Vagina (tissue), 2 donors: ENCODE measurements at regions not wholly inside any gene's neighbourhood (a gene's known extent, or its start where the extent isn't known, plus 50 kb on each side); places are given as distances from the start of the nearest gene placed in this dataset.

Experiments
- DNase-seq, 2 donors: peaks; one replicate each; pipeline ENCODE4 v3.0.0-alpha.2; 2017; ENCODE audit errors: extremely low spot score in 2 of 2
- H3K27ac ChIP-seq: fragments of 200-600 bp; sonication (generic); one replicate; pipeline ENCODE4 v1.5.1; 2019
- H3K27me3 ChIP-seq: fragments of 200-600 bp; sonication (generic); one replicate; pipeline ENCODE4 v1.5.1; 2019
- H3K36me3 ChIP-seq, 2 donors: fragments of 200-600 bp; sonication (generic); one replicate each; pipeline ENCODE4 v1.5.1; 2017 to 2019
- H3K4me1 ChIP-seq: fragments of 200-600 bp; sonication (generic); one replicate; pipeline ENCODE4 v1.5.1; 2019
- H3K4me3 ChIP-seq, 2 donors: fragments of 200-600 bp; sonication (generic); 1 replicate in 1 of 2; 2 replicates in 1 of 2; pipeline ENCODE4 v1.5.1; 2016 to 2019
- H3K9me3 ChIP-seq: fragments of 200-600 bp; sonication (generic); one replicate; pipeline ENCODE4 v1.5.1; 2019
- CTCF ChIP-seq, 3 experiments: fragments of 450-650 bp in 2 of 3; fragments of 200-600 bp in 1 of 3; sonication (generic) in 1 of 3; IDR thresholded peaks; one replicate each; pipeline ENCODE4 v1.5.1; 2017 to 2019; ENCODE audit warnings: antibody characterized with exemption in 3 of 3, mild to moderate bottlenecking in 2 of 3, moderate library complexity in 2 of 3
- POLR2A ChIP-seq, 2 donors: fragments of 450-650 bp; IDR thresholded peaks; one replicate each; pipeline ENCODE4 v1.6.1; 2017; ENCODE audit warnings: antibody characterized with exemption in 2 of 2, mild to moderate bottlenecking in 2 of 2, moderate library complexity in 2 of 2
- POLR2AphosphoS5 ChIP-seq, 2 donors: sonication (generic); formaldehyde crosslinking; IDR thresholded peaks; one replicate each; pipeline ENCODE4 v1.9.0; 2017; ENCODE audit warnings: antibody characterized with exemption in 2 of 2, mild to moderate bottlenecking in 2 of 2, low read depth in 1 of 2; ENCODE audit not compliant: insufficient read depth in 1 of 2
- intact Hi-C: fragments of 100-400 bp; cut with DNase I; formaldehyde crosslinking; loops from one replicate; pipeline ENCODE4 v1.15.1; 2023

- TF ChIP-seq POLR2AphosphoS5 (IDR thresholded peaks at IDR 0.05; ENCODE audit: insufficient read depth in 1 of 2, low read depth in 1 of 2) = no peak
- TF ChIP-seq CTCF (IDR thresholded peaks at IDR 0.05) = no peak
- TF ChIP-seq POLR2A (IDR thresholded peaks at IDR 0.05) = no peak
- Histone ChIP-seq H3K27ac (no peak overlapping the region), H3K27me3 (no peaks in the 10 kb centered on the region), H3K4me3 (no peak overlapping the region), H3K36me3 (no peaks in the 10 kb centered on the region), H3K9me3 (no peaks in the 10 kb centered on the region), H3K4me1 (no peaks in the 10 kb centered on the region)
- intact Hi-C loops = no loop called here
- no peak for DNase-seq
These were observed 117.4 kb upstream of the ACKR3 start for GRCh38 chr2:236452238-236452637.

DNA sequence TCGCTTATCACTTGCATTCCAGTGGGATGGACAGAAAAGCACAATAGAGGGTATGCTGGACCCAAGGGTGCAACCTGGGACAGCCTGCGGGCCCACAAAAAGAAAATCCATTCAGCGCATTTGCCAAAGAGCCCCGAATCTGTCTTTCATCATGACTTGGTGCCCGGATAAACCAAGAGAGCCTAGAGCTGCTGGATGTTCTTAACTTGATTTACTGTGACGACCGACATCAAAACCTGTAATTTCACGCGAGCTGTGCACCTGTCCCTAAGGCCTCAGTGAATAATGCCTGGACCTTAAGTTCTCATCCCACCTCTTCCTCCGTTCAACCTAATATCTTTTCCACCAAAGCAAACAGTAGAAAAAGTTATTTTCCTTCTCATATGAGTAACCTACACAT is 115.5 kb upstream of the ACKR3 start:
- Histone ChIP-seq H3K9me3 (no peaks in the 10 kb centered on the region), H3K36me3 (no peaks in the 10 kb centered on the region), H3K27ac (no peak overlapping the region), H3K27me3 (no peaks in the 10 kb centered on the region), H3K4me3 (no peak overlapping the region), H3K4me1 (no peaks in the 10 kb centered on the region)
- no peak for DNase-seq
- intact Hi-C loops = no loop called here
- TF ChIP-seq POLR2AphosphoS5 (IDR thresholded peaks at IDR 0.05; ENCODE audit: insufficient read depth in 1 of 2, low read depth in 1 of 2) = no peak
- TF ChIP-seq CTCF (IDR thresholded peaks at IDR 0.05) = no peak
- TF ChIP-seq POLR2A (IDR thresholded peaks at IDR 0.05) = no peak

GRCh38 chr2:236459393-236459792 is 110.2 kb upstream of the ACKR3 start:
- Histone ChIP-seq H3K4me3 (no peak overlapping the region), H3K36me3 (no peaks in the 10 kb centered on the region), H3K9me3 (no peaks in the 10 kb centered on the region), H3K27me3 (no peaks in the 10 kb centered on the region), H3K27ac (no peak overlapping the region), H3K4me1 (no peaks in the 10 kb centered on the region)
- TF ChIP-seq CTCF (IDR thresholded peaks at IDR 0.05) = no peak
- TF ChIP-seq POLR2A (IDR thresholded peaks at IDR 0.05) = no peak
- TF ChIP-seq POLR2AphosphoS5 (IDR thresholded peaks at IDR 0.05; ENCODE audit: insufficient read depth in 1 of 2, low read depth in 1 of 2) = no peak
- intact Hi-C loops = no loop called here
- DNase-seq = no peak

GRCh38 chr2:236464140-236464539 is 105.5 kb upstream of the ACKR3 start:
- no peak overlapping the region for H3K4me3 ChIP-seq
- no peaks in the 10 kb centered on the region for H3K36me3 ChIP-seq
- H3K4me1 ChIP-seq = no peaks in the 10 kb centered on the region
- H3K9me3 ChIP-seq = no peaks in the 10 kb centered on the region
- no peak for TF ChIP-seq CTCF (IDR thresholded peaks at IDR 0.05)
- TF ChIP-seq POLR2A (IDR thresholded peaks at IDR 0.05) = no peak
- no peak for TF ChIP-seq POLR2AphosphoS5 (IDR thresholded peaks at IDR 0.05; ENCODE audit: insufficient read depth in 1 of 2, low read depth in 1 of 2)
- H3K27me3 ChIP-seq = no peaks in the 10 kb centered on the region
- intact Hi-C loops = no loop called here
- no peak overlapping the region for H3K27ac ChIP-seq
- no peak for DNase-seq

GRCh38 chr2:236472720-236473495 is 96.7 kb upstream of the ACKR3 start:
- H3K27ac ChIP-seq = no peak overlapping the region
- no peaks in the 10 kb centered on the region for H3K36me3 ChIP-seq
- H3K27me3 ChIP-seq = no peaks in the 10 kb centered on the region
- intact Hi-C loops = no loop called here
- no peak overlapping the region for H3K4me3 ChIP-seq
- H3K4me1 ChIP-seq = no peaks in the 10 kb centered on the region
- DNase-seq = no peak
- no peaks in the 10 kb centered on the region for H3K9me3 ChIP-seq
- no peak for TF ChIP-seq CTCF (IDR thresholded peaks at IDR 0.05)
